Thyroid gland (tissue), 4 donors: ENCODE measurements at regions not wholly inside any gene's neighbourhood (a gene's known extent, or its start where the extent isn't known, plus 50 kb on each side); places are given as distances from the start of the nearest gene placed in this dataset.

Source experiments
- DNase-seq, 2 donors: peaks; one replicate each; pipeline ENCODE4 v3.0.0-alpha.2; 2019
- H3K27ac ChIP-seq, 3 donors: fragments of 200-600 bp; sonication (generic); 1 replicate in 2 of 3; 2 replicates in 1 of 3; pipeline ENCODE4 v1.5.1; 2016 to 2019; ENCODE audit warnings: mild to moderate bottlenecking in 1 of 3, moderate library complexity in 1 of 3
- H3K27me3 ChIP-seq: fragments of 200-600 bp; sonication (generic); one replicate; pipeline ENCODE4 v1.5.1; 2019
- H3K36me3 ChIP-seq, 2 donors: fragments of 200-600 bp; sonication (generic); one replicate each; pipeline ENCODE4 v1.5.1; 2016 to 2019
- H3K4me1 ChIP-seq, 2 donors: fragments of 200-600 bp; sonication (generic); one replicate each; pipeline ENCODE4 v1.5.1; 2017 to 2019
- H3K4me3 ChIP-seq, 3 donors: fragments of 200-600 bp; sonication (generic); replicated peaks in 1 of 3; 1 replicate in 2 of 3; 2 replicates in 1 of 3; pipeline ENCODE4 v1.5.1; 2016; ENCODE audit warnings: mild to moderate bottlenecking in 1 of 3
- H3K9me3 ChIP-seq: fragments of 200-600 bp; sonication (generic); one replicate; pipeline ENCODE4 v1.5.1; 2017
- POLR2A ChIP-seq, 2 donors: fragments of 450-650 bp; IDR thresholded peaks; one replicate each; pipeline ENCODE4 v1.6.1; 2017; ENCODE audit warnings: antibody characterized with exemption in 2 of 2, mild to moderate bottlenecking in 2 of 2, moderate library complexity in 1 of 2
- WGBS, 2 donors: methylation state at CpG; one replicate each; pipeline ENCODE4 v1.1.5; 2017; 5-methylcytosine and 5-hydroxymethylcytosine counted together
- intact Hi-C: fragments of 100-400 bp; cut with DNase I; formaldehyde crosslinking; loops from one replicate; pipeline ENCODE4 v1.15.1; 2023
- TF ChIP-seq, protein P1 (sequence below), 6 experiments: fragments of 200-600 bp in 3 of 6; fragments of 450-650 bp in 3 of 6; sonication (generic) in 3 of 6; IDR thresholded peaks; one replicate each; pipeline ENCODE4 v1.5.1; 2016 to 2019; ENCODE audit warnings: antibody characterized with exemption in 6 of 6, mild to moderate bottlenecking in 2 of 6, inconsistent platforms in 1 of 6, moderate library complexity in 1 of 6

- 87 to 89% methylated on average over 3 of the region's 3 CpGs for WGBS, 2 donors
- peaks cover 0 to 4% of the 10 kb centered on the region in 2 donors for H3K4me1 ChIP-seq
- H3K27ac ChIP-seq: no peak overlapping the region
- no peak overlapping the region for H3K4me3 ChIP-seq
- intact Hi-C loops: no loop called here
- no peaks in the 10 kb centered on the region for H3K9me3 ChIP-seq
- no peaks in the 10 kb centered on the region for H3K27me3 ChIP-seq
- no peak for DNase-seq
- TF ChIP-seq, protein P1, sequence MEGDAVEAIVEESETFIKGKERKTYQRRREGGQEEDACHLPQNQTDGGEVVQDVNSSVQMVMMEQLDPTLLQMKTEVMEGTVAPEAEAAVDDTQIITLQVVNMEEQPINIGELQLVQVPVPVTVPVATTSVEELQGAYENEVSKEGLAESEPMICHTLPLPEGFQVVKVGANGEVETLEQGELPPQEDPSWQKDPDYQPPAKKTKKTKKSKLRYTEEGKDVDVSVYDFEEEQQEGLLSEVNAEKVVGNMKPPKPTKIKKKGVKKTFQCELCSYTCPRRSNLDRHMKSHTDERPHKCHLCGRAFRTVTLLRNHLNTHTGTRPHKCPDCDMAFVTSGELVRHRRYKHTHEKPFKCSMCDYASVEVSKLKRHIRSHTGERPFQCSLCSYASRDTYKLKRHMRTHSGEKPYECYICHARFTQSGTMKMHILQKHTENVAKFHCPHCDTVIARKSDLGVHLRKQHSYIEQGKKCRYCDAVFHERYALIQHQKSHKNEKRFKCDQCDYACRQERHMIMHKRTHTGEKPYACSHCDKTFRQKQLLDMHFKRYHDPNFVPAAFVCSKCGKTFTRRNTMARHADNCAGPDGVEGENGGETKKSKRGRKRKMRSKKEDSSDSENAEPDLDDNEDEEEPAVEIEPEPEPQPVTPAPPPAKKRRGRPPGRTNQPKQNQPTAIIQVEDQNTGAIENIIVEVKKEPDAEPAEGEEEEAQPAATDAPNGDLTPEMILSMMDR (IDR thresholded peaks at IDR 0.05): no peak
- no peak for TF ChIP-seq POLR2A (IDR thresholded peaks at IDR 0.05)
- H3K36me3 ChIP-seq: no peaks in the 10 kb centered on the region
Measured at GRCh38 chr1:186512698-186513457, 52.0 kb upstream of the PDC start.

GRCh38 chr1:186511761-186512637, 51.1 kb upstream of the PDC start:
- H3K27me3 ChIP-seq: no peaks in the 10 kb centered on the region
- no peak overlapping the region for H3K27ac ChIP-seq
- DNase-seq: peak; percentile 41 to 55
- H3K9me3 ChIP-seq: no peaks in the 10 kb centered on the region
- H3K4me3 ChIP-seq: no peak overlapping the region
- TF ChIP-seq, protein P1 (IDR thresholded peaks at IDR 0.05): no peak
- TF ChIP-seq POLR2A (IDR thresholded peaks at IDR 0.05): no peak
- no peaks in the 10 kb centered on the region for H3K36me3 ChIP-seq
- peaks cover 0 to 4% of the 10 kb centered on the region in 2 donors for H3K4me1 ChIP-seq
- WGBS, 2 donors: 58 to 69% methylated on average over 8 to 12 of the region's 14 CpGs
- intact Hi-C loops: no loop called here
